ENCODE measurements at regions not wholly inside any gene's neighbourhood (a gene's known extent, or its start where the extent isn't known, plus 50 kb on each side); places are given as distances from the start of the nearest gene placed in this dataset.

DNA sequence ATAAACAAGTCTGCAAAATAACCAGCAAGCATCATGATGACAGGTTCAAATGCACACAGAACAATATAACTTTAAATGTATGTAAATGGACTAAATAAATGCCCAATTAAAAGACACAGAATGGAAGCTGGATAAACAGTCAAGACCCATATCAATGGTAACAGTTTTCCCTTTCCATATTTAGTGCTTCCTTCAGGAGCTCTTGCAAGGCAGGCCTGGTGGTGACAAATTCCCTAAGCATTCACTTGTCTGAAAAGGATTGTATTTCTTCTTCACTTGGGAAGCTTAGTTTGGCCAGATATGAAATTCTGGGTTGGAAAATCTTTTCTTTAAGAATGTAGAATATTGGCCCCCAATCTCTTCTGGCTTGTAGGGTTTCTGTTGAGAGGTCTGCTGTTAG is 120.2 kb upstream of the RASA1 start:
- Histone ChIP-seq H3K27ac (ENCODE audit: low read depth) (no peak overlapping the region), H3K4me1 (ENCODE audit: insufficient read depth) (no peaks in the 10 kb centered on the region), H3K4me3 (ENCODE audit: low read depth, low read length) (no peak overlapping the region), H3K36me3 (ENCODE audit: insufficient read depth) (no peaks in the 10 kb centered on the region)
- DNase-seq (ENCODE audit: extremely low spot score) = no peak

DNA sequence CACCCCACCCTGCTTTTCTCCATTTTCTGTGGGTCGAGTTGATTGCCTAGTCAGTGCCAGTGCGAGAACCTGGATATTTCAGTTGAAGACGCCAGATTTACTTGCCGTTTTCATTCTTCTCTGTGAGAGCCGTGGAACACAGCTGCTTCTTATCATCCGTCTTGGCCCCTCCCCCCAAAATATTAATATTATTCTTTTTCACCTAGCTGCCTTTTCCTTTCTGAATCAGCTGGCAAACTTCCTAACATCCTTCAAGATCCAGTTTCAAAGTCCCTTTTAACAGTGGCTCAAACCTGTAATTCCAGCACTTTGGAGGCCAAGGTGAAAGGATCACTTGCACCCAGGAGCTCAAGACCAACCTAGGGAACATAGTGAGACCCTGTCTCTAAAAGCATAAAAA is 117.1 kb upstream of the RASA1 start:
- no peaks in the 10 kb centered on the region for H3K4me1 ChIP-seq (ENCODE audit: insufficient read depth)
- no peak overlapping the region for H3K27ac ChIP-seq (ENCODE audit: low read depth)
- WGBS = 50% methylated on average over 6 of the region's 6 CpGs
- H3K36me3 ChIP-seq (ENCODE audit: insufficient read depth) = no peaks in the 10 kb centered on the region
- no peak overlapping the region for H3K4me3 ChIP-seq (ENCODE audit: low read depth, low read length)
- no peak for DNase-seq (ENCODE audit: extremely low spot score)

DNA sequence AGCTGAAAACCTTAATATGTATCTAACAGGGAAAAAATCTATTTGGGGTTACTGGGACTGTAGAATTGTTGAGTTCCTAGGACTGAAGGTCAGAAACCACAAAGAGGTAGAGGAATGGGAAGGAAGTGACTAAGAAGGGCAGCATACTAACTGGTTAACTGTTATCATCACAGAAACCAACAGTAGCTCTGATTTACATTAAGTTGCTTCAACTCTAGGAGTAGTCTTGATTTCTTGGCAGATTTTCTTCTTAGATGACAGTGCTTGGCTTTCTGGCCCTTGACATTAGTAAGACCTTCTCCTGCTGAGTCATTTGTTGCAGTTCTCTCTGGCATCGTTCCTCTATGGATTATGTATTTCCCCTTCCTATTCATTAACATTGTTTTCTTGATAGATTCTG is 116.1 kb upstream of the RASA1 start:
- Histone ChIP-seq H3K4me3 (ENCODE audit: low read depth, low read length) (no peak overlapping the region), H3K4me1 (ENCODE audit: insufficient read depth) (no peaks in the 10 kb centered on the region), H3K36me3 (ENCODE audit: insufficient read depth) (no peaks in the 10 kb centered on the region), H3K27ac (ENCODE audit: low read depth) (no peak overlapping the region)
- 41% methylated on average over 1 of the region's 1 CpG for WGBS
- no peak for DNase-seq (ENCODE audit: extremely low spot score)

DNA sequence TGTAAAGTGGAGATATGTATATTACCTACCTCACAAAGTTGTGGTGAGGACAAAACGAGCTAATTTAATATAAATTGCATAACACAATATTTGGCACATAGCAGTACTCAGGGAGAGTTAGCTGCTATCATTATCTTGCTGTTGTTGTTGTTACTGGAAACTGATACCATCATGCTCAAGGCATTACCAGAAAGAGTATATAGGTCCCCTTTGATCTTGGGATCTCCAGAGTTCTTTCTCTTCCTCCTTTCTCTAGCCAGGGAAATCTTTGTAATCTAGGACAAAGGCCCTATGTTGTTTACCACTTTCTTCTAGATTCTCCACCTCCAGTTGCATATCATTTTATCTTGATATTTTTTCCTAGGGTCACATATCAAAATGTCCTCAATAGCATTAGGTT is 114.8 kb upstream of the RASA1 start:
- no peak overlapping the region for H3K27ac ChIP-seq (ENCODE audit: low read depth)
- no peak for DNase-seq (ENCODE audit: extremely low spot score)

DNA sequence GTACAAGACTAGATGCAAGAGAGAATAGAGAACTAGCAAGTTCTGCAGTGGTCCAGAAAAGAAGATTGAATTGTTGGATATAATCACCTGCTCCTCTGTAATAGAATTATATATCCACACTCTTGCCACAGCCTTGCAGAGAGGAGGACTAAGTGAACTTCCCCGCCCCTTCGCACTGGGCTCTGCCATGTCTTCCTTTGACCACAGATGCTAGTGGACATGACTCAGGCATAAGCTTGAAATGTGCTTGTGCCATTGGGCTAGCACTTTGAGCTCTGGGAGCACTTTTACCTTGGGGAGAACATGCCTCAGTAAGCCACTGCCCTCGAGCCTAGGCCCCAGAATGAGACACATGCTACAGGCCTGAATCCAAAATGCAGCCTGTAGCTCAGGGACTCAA is 113.5 kb upstream of the RASA1 start:
- no peak for DNase-seq (ENCODE audit: extremely low spot score)
- no peaks in the 10 kb centered on the region for H3K4me1 ChIP-seq (ENCODE audit: insufficient read depth)
- 80% methylated on average over 3 of the region's 3 CpGs for WGBS
- H3K4me3 ChIP-seq (ENCODE audit: low read depth, low read length) = no peak overlapping the region
- H3K36me3 ChIP-seq (ENCODE audit: insufficient read depth) = no peaks in the 10 kb centered on the region
- H3K27ac ChIP-seq (ENCODE audit: low read depth) = no peak overlapping the region

More for the DNA sequence above, 114.8 kb upstream of the RASA1 start:
- no peak overlapping the region for H3K4me3 ChIP-seq (ENCODE audit: low read depth, low read length)
- WGBS = 41% methylated on average over 1 of the region's 1 CpG
- H3K4me1 ChIP-seq (ENCODE audit: insufficient read depth) = no peaks in the 10 kb centered on the region
- no peaks in the 10 kb centered on the region for H3K36me3 ChIP-seq (ENCODE audit: insufficient read depth)

DNA sequence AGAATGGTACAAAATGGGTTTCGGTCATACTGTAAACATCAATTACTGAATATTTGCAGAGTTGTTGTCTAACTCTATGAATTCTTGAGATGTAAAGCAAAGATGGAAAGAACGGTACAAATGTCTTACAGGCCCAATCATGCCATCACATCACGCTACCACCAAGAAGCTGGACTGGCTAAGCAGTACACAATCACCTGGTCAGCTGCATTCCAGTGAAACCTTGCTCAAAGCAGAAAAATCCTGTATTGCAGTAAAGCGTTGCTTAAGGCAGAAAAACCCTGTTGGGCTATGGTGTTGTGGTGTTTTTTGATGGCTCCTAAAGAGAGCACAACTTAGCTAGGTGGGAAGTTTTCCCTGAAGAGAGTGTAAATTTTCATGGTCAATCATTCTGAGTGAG is 112.6 kb upstream of the RASA1 start:
- Histone ChIP-seq H3K36me3 (ENCODE audit: insufficient read depth) (no peaks in the 10 kb centered on the region), H3K4me1 (ENCODE audit: insufficient read depth) (no peaks in the 10 kb centered on the region), H3K27ac (ENCODE audit: low read depth) (no peak overlapping the region), H3K4me3 (ENCODE audit: low read depth, low read length) (no peak overlapping the region)
- no peak for DNase-seq (ENCODE audit: extremely low spot score)
- WGBS = 90% methylated on average over 4 of the region's 4 CpGs

DNA sequence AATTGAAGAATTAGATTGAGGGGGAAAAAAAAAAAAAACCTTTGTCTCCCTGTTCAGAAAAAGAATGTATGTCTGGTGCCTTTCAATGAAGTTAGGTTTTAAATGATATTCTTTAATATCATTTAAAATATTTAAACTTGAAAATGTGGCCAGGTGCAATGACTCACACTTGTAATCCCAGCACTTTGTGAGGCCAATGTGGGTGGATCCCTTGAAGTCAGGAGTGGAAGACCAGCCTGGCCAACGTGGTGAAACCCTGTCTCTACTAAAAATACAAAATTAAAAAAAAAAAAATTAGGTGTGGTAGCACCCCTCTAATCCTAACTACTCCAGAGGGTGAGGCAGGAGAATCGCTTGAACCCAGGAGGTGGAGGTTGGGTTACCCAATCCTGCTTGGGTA is 111.1 kb upstream of the RASA1 start:
- no peaks in the 10 kb centered on the region for H3K36me3 ChIP-seq (ENCODE audit: insufficient read depth)
- H3K27ac ChIP-seq (ENCODE audit: low read depth) = no peak overlapping the region
- 48% methylated on average over 2 of the region's 2 CpGs for WGBS
- H3K4me3 ChIP-seq (ENCODE audit: low read depth, low read length) = no peak overlapping the region
- H3K4me1 ChIP-seq (ENCODE audit: insufficient read depth) = no peaks in the 10 kb centered on the region
- DNase-seq (ENCODE audit: extremely low spot score) = no peak

DNA sequence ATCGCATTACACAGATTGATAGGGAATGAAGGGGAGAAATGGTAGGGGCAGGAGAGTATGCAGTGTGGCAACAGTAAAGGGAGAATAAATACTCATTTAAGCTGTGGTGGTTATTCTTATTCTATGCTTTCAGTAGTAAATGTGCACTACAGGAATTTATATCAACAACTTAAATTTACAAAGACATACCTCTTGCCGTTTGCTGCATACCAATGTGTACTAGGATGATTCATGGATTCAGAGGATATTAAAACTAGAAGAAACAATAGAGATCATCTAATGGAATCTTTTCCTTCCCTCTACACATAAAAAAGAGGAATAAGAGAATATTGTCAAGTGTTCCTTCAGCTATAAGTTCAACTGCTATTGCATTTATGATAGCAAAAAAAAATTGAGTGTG is 103.3 kb upstream of the RASA1 start:
- DNase-seq (ENCODE audit: extremely low spot score) = no peak
- H3K27ac ChIP-seq (ENCODE audit: low read depth) = no peak overlapping the region
- 61% methylated on average over 2 of the region's 2 CpGs for WGBS
- H3K36me3 ChIP-seq (ENCODE audit: insufficient read depth) = no peaks in the 10 kb centered on the region
- no peak overlapping the region for H3K4me3 ChIP-seq (ENCODE audit: low read depth, low read length)
- H3K4me1 ChIP-seq (ENCODE audit: insufficient read depth) = no peaks in the 10 kb centered on the region

DNA sequence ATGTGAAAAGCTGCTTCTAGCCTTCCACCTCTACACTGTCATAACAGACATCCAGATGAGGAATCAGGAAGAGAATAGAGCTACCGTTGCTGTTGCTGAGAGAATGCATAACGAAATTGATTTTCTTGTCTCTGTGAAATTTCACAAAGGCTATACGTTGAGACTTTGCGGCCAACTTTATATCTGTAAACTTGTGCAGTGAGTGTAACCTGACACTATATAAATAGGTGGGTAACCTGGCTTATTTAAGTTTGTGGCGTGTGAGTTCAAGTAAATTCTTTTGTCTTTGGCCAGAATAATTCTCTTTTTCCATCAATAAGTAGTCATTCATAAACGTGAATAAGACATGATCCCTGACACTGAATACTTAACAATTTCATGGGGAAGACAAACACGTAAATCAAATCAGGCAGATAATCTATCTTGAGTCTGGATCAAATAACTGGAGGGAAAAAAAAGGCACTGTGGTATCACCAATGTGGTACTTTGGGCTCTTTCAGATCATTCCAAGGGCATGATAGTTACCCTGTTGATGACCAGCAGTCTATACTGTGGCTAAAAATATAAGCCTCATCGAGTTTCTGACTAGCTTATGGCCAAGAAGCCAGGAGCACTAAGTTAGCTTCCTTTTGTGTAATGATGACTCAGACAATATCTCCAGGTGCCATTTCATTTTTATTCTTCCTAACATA is 98.2 kb upstream of the RASA1 start:
- Histone ChIP-seq H3K36me3 (ENCODE audit: insufficient read depth) (no peaks in the 10 kb centered on the region), H3K27ac (ENCODE audit: low read depth) (no peak overlapping the region), H3K4me1 (ENCODE audit: insufficient read depth) (no peaks in the 10 kb centered on the region), H3K4me3 (ENCODE audit: low read depth, low read length) (no peak overlapping the region)
- WGBS = 44% methylated on average over 8 of the region's 8 CpGs
- no peak for DNase-seq (ENCODE audit: extremely low spot score)

DNA sequence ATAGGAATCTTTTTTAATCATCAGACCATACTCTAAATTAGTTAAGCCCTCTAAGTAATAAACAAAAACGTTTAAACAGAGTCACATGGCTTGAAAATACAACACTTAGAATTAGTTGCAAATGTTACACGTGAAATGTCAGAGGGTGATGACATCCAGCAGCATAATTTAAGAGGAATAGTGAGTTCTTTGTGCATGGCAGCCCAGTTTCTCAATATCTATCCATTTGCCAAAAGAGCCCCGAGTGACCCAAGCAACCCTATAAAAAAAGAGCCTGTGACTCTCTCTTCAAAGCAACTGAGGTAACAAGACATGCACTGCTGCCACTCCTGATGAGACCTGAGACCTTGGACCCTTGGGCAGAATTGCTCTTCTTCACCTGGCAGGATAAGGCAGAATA is 96.9 kb upstream of the RASA1 start:
- Histone ChIP-seq H3K4me1 (ENCODE audit: insufficient read depth) (no peaks in the 10 kb centered on the region), H3K36me3 (ENCODE audit: insufficient read depth) (no peaks in the 10 kb centered on the region), H3K4me3 (ENCODE audit: low read depth, low read length) (no peak overlapping the region), H3K27ac (ENCODE audit: low read depth) (no peak overlapping the region)
- 50% methylated on average over 3 of the region's 3 CpGs for WGBS
- DNase-seq (ENCODE audit: extremely low spot score) = no peak

DNA sequence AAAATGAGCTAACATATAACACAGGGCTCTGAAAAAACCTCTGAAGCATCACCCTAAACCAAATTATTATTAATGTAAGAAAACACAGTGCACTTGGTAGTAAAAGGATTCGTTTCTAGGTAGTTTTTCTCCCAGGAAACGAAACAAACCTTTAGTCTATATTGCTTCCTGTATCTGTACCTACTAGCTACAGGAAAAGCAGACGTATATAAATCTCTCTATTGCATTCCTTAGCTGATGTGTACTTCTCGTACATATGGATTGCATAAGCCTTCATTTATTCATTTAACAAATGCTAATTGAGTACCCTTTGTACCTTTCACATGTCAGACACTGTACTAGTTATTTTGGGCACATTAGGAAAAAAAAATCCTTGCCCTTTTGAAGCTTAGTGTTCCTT is 85.0 kb upstream of the RASA1 start:
- H3K36me3 ChIP-seq (ENCODE audit: insufficient read depth) = no peaks in the 10 kb centered on the region
- H3K4me1 ChIP-seq (ENCODE audit: insufficient read depth) = no peaks in the 10 kb centered on the region
- DNase-seq (ENCODE audit: extremely low spot score) = no peak
- H3K4me3 ChIP-seq (ENCODE audit: low read depth, low read length) = no peak overlapping the region
- H3K27ac ChIP-seq (ENCODE audit: low read depth) = no peak overlapping the region
- WGBS = 37% methylated on average over 4 of the region's 4 CpGs

DNA sequence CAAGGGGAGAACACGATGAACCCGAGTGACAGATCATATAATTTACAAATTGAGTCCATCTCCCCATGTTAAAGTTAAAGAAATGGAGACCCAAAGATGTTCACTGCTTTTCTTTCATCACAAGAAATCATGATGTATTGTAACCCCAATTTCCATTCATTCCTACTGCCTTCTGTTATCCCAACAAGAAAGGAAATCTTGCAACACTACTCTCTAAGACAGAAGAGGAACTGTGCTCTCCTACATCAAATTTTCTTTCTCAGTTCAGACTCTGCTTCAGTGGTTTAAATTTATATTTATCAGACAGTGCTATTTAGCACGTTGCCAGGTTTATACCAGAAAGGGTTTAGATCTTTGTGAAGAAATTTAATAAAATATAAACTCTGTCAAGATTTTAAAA is 83.8 kb upstream of the RASA1 start:
- no peaks in the 10 kb centered on the region for H3K36me3 ChIP-seq (ENCODE audit: insufficient read depth)
- no peak overlapping the region for H3K4me3 ChIP-seq (ENCODE audit: low read depth, low read length)
- 79% methylated on average over 3 of the region's 3 CpGs for WGBS
- no peak overlapping the region for H3K27ac ChIP-seq (ENCODE audit: low read depth)
- no peaks in the 10 kb centered on the region for H3K4me1 ChIP-seq (ENCODE audit: insufficient read depth)
- DNase-seq (ENCODE audit: extremely low spot score) = no peak

DNA sequence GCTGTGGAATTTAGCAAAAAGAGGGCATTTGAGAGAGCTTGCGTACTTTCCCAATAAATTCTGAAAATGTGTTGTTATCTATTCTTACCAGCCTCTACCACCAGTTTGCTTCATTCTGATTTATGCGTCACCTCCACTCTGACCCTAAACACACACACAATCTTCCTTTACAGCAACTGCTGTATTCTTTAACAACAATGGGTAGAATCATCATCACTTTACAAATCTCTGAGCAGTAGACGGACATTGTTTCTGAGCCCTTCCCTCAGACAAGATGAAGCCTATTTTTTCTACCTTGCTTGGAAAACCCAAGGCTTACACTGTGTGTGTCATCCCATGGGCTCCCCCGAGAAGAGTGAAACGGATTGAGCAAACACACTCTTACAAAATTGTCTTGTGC is 83.1 kb upstream of the RASA1 start:
- Histone ChIP-seq H3K4me3 (ENCODE audit: low read depth, low read length) (no peak overlapping the region), H3K36me3 (ENCODE audit: insufficient read depth) (no peaks in the 10 kb centered on the region), H3K27ac (ENCODE audit: low read depth) (no peak overlapping the region), H3K4me1 (ENCODE audit: insufficient read depth) (no peaks in the 10 kb centered on the region)
- DNase-seq (ENCODE audit: extremely low spot score) = no peak
- WGBS = 79% methylated on average over 5 of the region's 5 CpGs

DNA sequence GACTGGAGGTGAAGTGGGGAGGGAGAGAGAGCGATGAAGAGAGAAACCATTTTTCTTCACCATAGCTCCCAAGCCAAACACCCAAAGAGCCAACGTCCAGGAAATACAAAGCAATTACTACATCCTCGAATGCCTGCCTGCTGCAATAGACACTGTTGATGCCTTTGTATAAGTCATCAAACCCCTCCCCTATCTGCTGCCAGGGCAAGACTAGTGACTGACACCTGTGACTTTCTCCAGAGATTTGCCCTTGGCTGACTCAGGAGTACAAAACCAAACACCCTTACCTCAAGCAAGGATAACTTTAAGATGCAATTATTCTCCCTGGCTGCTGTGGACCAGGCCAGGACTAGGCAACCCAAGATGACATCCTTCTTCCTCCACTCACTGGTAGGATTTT is 81.8 kb upstream of the RASA1 start:
- no peaks in the 10 kb centered on the region for H3K36me3 ChIP-seq (ENCODE audit: insufficient read depth)
- no peak overlapping the region for H3K27ac ChIP-seq (ENCODE audit: low read depth)
- 51% methylated on average over 3 of the region's 3 CpGs for WGBS
- DNase-seq (ENCODE audit: extremely low spot score) = no peak
- H3K4me1 ChIP-seq (ENCODE audit: insufficient read depth) = no peaks in the 10 kb centered on the region
- H3K4me3 ChIP-seq (ENCODE audit: low read depth, low read length) = no peak overlapping the region

DNA sequence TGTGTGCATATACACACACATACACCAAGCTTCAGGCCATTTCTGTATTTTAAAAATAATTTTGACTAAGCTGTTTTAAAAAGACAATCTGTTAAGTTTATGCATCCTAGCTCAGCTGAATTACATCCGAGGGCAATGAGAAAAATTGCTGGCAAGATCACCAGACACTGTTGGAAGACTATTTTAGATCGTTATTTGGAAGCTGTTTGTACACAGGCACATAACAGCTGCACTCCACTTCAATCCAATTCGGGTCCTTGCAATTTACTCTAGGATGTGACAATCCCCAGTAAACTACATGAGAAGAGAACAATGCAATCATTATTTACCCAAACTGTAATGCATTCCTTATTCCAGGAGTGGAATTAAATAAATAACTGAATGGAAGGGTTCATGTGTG is 79.3 kb upstream of the RASA1 start:
- Histone ChIP-seq H3K27ac (ENCODE audit: low read depth) (no peak overlapping the region), H3K4me3 (ENCODE audit: low read depth, low read length) (no peak overlapping the region), H3K36me3 (ENCODE audit: insufficient read depth) (no peaks in the 10 kb centered on the region), H3K4me1 (ENCODE audit: insufficient read depth) (no peaks in the 10 kb centered on the region)
- WGBS = 57% methylated on average over 3 of the region's 3 CpGs
- no peak for DNase-seq (ENCODE audit: extremely low spot score)
